ENCODE measurements at regions not wholly inside any gene's neighbourhood (a gene's known extent, or its start where the extent isn't known, plus 50 kb on each side); places are given as distances from the start of the nearest gene placed in this dataset.

DNA sequence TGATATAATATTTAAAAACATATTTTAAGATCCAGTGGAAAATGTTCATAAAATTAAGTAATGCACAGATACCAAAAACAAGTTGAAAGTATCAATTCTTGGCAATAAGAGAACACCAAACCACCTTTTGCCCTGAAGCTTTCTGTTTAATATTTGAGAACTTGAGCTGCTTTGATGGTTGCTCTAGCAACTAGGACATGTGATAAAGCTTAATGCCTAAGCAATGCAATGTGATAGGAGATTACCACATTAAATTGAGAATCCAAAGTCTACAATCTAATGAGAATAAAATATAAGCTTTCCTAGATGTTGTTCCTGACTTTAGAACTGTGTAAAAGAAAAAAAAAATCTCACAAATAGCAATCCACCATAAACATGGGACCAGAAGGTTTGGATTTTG, 1367.5 kb upstream of the PCDH9 start:
- Histone ChIP-seq H3K27me3 (ENCODE audit: control insufficient read depth, insufficient read depth, low read length) (no peaks in the 10 kb centered on the region), H3K4me3 (ENCODE audit: low read depth, low read length) (no peak overlapping the region), H3K36me3 (ENCODE audit: control insufficient read depth, insufficient read depth, low read length) (no peaks in the 10 kb centered on the region)
- CTCF ChIA-PET: no interaction called here
- POLR2A ChIA-PET: no interaction called here
- TF ChIP-seq, protein P1, sequence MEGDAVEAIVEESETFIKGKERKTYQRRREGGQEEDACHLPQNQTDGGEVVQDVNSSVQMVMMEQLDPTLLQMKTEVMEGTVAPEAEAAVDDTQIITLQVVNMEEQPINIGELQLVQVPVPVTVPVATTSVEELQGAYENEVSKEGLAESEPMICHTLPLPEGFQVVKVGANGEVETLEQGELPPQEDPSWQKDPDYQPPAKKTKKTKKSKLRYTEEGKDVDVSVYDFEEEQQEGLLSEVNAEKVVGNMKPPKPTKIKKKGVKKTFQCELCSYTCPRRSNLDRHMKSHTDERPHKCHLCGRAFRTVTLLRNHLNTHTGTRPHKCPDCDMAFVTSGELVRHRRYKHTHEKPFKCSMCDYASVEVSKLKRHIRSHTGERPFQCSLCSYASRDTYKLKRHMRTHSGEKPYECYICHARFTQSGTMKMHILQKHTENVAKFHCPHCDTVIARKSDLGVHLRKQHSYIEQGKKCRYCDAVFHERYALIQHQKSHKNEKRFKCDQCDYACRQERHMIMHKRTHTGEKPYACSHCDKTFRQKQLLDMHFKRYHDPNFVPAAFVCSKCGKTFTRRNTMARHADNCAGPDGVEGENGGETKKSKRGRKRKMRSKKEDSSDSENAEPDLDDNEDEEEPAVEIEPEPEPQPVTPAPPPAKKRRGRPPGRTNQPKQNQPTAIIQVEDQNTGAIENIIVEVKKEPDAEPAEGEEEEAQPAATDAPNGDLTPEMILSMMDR (IDR thresholded peaks at IDR 0.05; ENCODE audit: insufficient read depth, low read depth, low read length): no peak
- DNase-seq (ENCODE audit: low read depth): no peak

DNA sequence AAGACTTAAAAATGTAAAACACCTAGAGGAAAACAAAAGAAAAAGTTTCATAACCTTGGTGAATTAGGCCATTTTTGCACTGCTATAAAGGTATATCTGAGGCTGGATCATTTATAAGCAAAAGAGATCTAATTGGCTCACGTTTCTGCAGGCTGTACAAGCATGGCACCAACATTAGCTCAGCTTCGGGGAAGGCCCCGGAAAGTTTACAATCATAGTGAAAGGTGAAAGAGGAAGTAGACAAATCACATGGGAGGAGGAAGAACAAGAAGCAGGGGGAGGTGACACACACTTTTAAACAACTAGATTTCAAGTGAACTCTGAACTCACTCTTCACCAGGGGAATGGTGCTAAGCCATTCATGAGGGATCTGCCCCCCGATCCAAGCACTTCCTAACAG, 1358.5 kb upstream of the PCDH9 start:
- H3K4me3 ChIP-seq (ENCODE audit: low read depth, low read length): no peak overlapping the region
- POLR2A ChIA-PET: no interaction called here
- CTCF ChIA-PET: no interaction called here
- DNase-seq (ENCODE audit: low read depth): no peak
- no peaks in the 10 kb centered on the region for H3K36me3 ChIP-seq (ENCODE audit: control insufficient read depth, insufficient read depth, low read length)
- no peaks in the 10 kb centered on the region for H3K27me3 ChIP-seq (ENCODE audit: control insufficient read depth, insufficient read depth, low read length)
- TF ChIP-seq, protein P1 (IDR thresholded peaks at IDR 0.05; ENCODE audit: insufficient read depth, low read depth, low read length): no peak

DNA sequence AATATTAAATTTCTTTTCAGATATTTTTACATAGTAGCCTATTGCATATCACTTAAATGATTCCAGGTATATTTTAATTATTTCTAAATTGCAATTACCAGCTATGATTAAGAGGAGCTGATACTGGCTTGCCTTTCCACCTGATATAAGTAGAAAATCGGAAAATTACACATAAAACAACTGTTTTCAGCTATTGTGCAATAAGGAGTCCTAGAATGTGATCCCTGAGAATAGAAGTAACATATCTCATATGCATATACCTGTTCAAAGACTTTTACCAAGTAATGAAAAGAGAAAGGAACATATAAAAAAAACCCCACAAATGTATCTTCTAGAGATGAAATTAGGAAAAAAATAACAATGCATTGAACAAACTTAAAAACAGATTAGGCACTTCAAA, 1354.6 kb upstream of the PCDH9 start:
- no peaks in the 10 kb centered on the region for H3K36me3 ChIP-seq (ENCODE audit: control insufficient read depth, insufficient read depth, low read length)
- no peak for DNase-seq (ENCODE audit: low read depth)
- ChIA-PET CTCF (no interaction called here), POLR2A (no interaction called here)
- H3K4me3 ChIP-seq (ENCODE audit: low read depth, low read length): no peak overlapping the region
- TF ChIP-seq, protein P1 (IDR thresholded peaks at IDR 0.05; ENCODE audit: insufficient read depth, low read depth, low read length): no peak
- H3K27me3 ChIP-seq (ENCODE audit: control insufficient read depth, insufficient read depth, low read length): no peaks in the 10 kb centered on the region

DNA sequence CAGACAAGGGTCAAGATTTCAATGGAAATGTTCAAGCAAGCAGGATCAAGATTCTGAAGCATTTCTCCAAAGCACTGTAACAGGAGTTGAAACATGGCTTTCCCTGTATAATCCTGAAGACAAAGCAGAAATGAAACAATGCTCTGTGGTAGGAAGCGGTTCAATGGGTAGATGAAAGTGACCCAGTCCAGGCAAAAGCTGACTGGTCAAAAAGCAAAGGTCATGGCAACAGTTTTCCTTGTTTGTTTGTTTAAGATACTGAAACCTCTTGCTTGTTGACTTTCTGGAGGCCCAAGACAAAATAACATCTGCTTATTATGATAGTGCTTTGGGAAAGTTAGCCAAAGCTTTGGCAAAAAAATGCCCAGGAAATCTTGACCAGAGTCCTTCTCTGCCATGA, 1343.9 kb upstream of the PCDH9 start:
- CTCF ChIA-PET: no interaction called here
- TF ChIP-seq, protein P1 (IDR thresholded peaks at IDR 0.05; ENCODE audit: insufficient read depth, low read depth, low read length): no peak

DNA sequence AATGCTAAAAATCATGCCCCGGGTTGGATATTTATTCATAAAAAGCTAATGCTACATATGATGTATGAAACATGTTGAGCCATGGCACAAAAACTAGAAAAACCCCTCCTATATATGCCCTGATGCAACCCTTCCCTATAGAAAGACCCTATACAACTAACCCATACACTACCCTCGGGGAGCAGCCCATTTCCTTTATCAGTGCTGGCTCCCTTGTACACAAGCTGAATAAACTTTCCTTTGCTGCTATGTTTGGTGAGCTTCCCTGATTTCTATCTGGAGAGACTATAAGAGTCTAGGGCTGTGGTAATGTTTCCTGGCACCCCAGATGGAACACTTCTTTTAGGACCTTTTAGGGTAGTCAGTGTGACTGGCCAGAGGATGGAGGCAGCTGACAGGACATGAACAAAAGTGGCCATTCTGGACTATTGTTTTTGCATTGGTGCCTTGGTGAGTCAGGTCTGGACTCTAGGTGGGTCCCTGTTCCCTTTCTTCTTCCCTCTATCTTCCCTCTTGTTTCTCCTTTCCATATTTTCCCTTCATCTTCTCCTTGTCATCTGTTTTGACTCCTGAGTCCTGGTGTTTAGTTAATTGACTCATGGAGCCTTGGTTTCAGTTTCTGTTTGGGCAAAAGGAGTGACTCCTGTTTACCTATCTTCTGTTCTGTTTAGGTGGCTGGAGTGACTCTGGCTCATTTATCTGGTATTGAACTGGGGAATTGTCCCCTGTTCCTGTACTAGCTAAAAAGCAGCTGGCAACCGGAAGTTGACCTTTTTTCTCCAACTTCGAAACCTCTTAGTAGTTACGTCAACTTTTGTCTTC, 1321.8 kb upstream of the PCDH9 start:
- no peaks in the 10 kb centered on the region for H3K27me3 ChIP-seq (ENCODE audit: control insufficient read depth, insufficient read depth, low read length)
- CTCF ChIA-PET: no interaction called here
- POLR2A ChIA-PET: no interaction called here
- no peak for DNase-seq (ENCODE audit: low read depth)
- H3K36me3 ChIP-seq (ENCODE audit: control insufficient read depth, insufficient read depth, low read length): no peaks in the 10 kb centered on the region
- no peak overlapping the region for H3K4me3 ChIP-seq (ENCODE audit: low read depth, low read length)
- TF ChIP-seq, protein P1 (IDR thresholded peaks at IDR 0.05; ENCODE audit: insufficient read depth, low read depth, low read length): no peak

More for the DNA sequence above, 1343.9 kb upstream of the PCDH9 start:
- POLR2A ChIA-PET: no interaction called here
- Histone ChIP-seq H3K27me3 (ENCODE audit: control insufficient read depth, insufficient read depth, low read length) (no peaks in the 10 kb centered on the region), H3K36me3 (ENCODE audit: control insufficient read depth, insufficient read depth, low read length) (no peaks in the 10 kb centered on the region), H3K4me3 (ENCODE audit: low read depth, low read length) (no peak overlapping the region)
- no peak for DNase-seq (ENCODE audit: low read depth)

Measured in BJ (cell line).